ENCODE measurements at regions not wholly inside any gene's neighbourhood (a gene's known extent, or its start where the extent isn't known, plus 50 kb on each side); places are given as distances from the start of the nearest gene placed in this dataset.

DNA sequence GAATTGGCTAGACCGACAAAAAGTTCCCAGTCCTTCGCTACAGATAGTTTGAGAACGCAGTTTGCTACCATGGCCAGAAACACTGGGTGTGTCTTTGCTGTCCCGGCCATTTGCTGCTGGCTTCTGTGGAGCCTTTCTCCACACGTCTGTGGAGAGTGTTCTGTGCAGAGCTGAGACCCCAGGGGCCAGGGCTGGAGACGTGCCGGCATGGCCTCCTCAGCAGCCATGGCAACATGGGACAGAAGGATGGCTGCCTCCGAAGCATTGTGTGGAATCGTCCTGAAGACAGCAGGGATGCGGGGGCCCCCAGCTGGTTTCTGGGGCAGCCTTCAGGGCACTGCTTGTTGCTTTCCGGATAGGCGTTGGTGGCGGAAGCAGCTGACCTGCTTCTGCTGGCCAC, 142.8 kb downstream of the GADD45G start:
- DNase-seq = no peak
- Histone ChIP-seq H3K4me3 (ENCODE audit: insufficient read depth, low read depth, low read length) (no peak overlapping the region), H3K27me3 (ENCODE audit: control insufficient read depth, insufficient read depth, low read length) (no peaks in the 10 kb centered on the region), H3K36me3 (replicated peaks; ENCODE audit: control insufficient read depth, insufficient read depth, low read length) (no peaks in the 10 kb centered on the region)

DNA sequence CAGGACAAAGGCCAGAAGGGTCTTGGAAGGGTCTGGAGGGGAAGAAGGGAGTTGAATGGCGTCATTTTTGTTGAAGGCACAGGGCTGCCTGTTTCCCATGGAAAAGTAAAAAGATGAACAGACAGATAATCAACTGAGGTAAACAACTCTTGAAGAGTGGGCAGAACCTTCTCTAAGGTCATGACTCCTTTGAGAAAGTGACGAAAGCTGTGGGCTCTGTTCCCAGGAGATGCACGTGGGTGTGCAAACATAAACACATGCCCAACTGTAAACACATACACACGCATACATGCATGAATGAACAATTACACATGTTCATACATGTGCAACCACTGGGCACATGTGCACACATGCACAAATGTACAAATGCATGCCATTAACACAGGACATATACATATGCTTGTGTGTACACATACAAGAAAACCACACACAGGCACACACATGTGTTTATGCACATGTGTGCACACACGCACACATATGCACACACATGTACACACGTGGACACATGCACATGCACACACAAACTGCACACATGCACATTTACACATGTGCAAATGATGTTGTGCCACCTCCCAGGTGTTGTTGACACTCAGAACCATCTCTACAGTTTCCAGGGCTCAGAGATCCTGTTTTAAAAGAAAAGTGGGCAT, 143.3 kb downstream of the GADD45G start:
- Histone ChIP-seq H3K4me3 (ENCODE audit: insufficient read depth, low read depth, low read length) (no peak overlapping the region), H3K27me3 (ENCODE audit: control insufficient read depth, insufficient read depth, low read length) (no peaks in the 10 kb centered on the region), H3K36me3 (replicated peaks; ENCODE audit: control insufficient read depth, insufficient read depth, low read length) (no peaks in the 10 kb centered on the region)
- no peak for DNase-seq

DNA sequence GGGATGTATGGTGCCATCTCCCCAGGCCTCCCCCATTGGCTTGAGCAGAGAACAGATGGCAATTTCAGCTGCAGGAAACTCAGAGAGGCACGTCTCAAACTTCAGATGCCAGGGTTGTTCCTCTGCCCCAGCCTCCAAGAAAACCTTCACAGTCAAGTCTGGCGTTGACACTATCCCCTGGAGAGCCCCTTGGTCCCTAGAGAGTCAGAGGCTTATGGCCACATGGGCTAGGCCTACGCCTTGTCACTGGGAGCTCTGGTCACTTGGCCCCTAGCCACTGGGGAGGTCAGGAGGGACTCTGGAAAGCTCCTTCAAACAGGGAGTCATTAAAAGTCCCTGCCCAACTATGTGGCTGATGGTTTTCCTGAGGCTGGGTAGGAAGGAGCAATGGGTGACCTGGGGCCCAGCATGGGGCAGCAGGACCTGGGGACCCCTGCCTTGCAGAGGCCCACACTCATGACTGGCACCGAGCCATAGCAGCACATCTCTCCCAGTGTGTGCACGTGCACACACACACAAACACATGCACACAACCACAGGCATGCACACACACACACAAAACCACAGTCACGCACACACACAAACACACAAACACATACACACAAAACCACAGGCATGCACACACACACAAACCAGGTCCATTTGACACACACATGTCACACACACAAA, 144.2 kb downstream of the GADD45G start:
- H3K27me3 ChIP-seq (ENCODE audit: control insufficient read depth, insufficient read depth, low read length) = no peaks in the 10 kb centered on the region
- no peak for DNase-seq
- no peak overlapping the region for H3K4me3 ChIP-seq (ENCODE audit: insufficient read depth, low read depth, low read length)
- H3K36me3 ChIP-seq (replicated peaks; ENCODE audit: control insufficient read depth, insufficient read depth, low read length) = no peaks in the 10 kb centered on the region

DNA sequence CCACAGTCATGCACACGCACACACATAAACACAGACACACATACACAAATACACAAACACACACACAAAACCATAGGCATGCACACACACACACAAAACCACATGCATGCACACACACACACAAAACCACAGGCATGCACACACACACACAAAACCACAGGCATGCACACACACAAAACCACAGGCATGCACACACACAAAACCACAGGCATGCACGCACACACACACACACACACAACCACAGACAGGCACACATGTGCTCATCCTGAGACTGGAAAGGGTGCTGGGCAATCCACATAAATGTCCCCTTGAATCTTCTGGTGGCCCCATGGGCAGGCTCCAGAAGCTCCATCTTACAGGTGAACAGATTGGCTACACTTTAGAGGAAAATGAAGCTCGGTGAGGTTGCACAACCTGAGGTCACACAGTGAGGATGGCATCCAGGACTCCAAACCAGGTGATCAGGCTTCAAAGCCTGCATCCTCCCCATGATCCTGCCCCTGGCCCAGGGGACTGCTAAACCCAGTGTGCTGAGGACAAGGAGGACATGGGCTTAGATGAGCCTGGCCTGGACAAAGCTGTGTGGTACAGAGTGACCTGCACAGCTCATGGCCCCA, 144.8 kb downstream of the GADD45G start:
- Histone ChIP-seq H3K27me3 (ENCODE audit: control insufficient read depth, insufficient read depth, low read length) (no peaks in the 10 kb centered on the region), H3K36me3 (replicated peaks; ENCODE audit: control insufficient read depth, insufficient read depth, low read length) (no peaks in the 10 kb centered on the region), H3K4me3 (ENCODE audit: insufficient read depth, low read depth, low read length) (no peak overlapping the region)
- no peak for DNase-seq

DNA sequence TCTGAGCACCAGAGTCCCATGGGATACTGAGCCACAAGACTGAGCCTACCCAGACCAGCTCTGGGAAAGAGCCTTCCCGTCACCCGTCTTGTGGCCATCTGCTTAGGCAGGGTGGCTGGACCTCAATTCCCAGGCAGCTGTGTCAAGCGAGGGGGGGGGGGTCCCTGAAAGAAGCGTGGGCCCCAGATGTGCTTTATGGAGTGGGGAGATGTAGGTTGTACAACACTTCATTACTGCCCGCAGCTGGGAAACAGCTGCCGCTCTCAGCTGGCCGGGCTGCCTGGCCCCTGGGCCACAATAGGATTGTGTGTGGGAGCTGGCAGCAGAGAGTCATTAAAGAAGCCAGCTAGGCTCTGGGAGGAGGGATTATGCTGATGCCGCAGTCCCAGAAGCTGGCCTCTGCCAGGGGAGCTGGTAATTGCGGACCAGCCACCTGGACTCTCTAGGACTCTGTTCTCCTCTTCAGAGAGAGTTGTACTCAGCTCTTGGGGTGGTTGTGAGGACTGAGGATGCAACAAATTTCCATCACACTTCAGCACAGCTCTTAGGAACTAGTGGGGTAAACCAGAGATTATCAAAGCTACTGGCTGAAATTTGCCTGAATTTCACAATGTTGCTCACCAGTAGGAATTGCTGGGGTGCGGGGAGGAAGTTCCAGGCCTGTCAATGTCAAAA, 145.4 kb downstream of the GADD45G start:
- H3K4me3 ChIP-seq (ENCODE audit: insufficient read depth, low read depth, low read length) = no peak overlapping the region
- H3K27me3 ChIP-seq (ENCODE audit: control insufficient read depth, insufficient read depth, low read length) = no peaks in the 10 kb centered on the region
- no peaks in the 10 kb centered on the region for H3K36me3 ChIP-seq (replicated peaks; ENCODE audit: control insufficient read depth, insufficient read depth, low read length)
- peak; percentile 76 for DNase-seq

DNA sequence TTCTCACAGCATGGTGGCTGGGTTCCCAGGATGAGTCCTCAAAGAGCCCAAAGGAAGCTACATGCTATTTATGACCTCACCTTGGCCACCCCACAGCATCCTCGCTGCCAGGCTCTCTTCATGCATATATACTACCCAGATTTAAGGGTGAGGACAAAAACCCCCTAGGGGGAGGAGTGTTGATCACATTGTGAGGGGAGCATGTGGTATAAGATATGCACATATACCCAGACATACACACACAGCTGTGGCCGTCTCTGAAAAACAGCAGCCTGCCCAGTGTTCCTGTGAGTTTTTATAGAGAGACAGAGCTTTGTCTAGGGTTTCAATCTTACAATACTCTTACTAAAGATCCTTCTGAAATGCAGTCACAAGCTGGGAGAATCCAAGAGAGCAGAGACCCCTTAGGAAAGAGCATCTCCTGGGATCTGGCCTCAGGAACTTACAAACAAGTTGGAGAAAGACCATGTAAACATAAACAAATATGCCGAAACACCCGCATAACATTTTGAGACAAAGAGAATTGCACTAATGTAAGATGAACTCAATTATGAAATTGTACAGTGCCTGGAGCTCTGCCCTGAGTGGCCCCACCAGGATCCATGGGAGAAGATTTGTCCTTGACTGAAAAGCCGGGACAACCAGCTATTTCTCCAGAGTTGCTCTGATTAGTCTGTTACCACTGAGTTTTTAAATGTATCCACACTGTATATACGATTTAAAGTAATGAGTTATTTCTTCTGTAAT, 146.4 kb downstream of the GADD45G start:
- H3K27me3 ChIP-seq (ENCODE audit: control insufficient read depth, insufficient read depth, low read length) = no peaks in the 10 kb centered on the region
- no peaks in the 10 kb centered on the region for H3K36me3 ChIP-seq (replicated peaks; ENCODE audit: control insufficient read depth, insufficient read depth, low read length)
- no peak for DNase-seq
- no peak overlapping the region for H3K4me3 ChIP-seq (ENCODE audit: insufficient read depth, low read depth, low read length)

DNA sequence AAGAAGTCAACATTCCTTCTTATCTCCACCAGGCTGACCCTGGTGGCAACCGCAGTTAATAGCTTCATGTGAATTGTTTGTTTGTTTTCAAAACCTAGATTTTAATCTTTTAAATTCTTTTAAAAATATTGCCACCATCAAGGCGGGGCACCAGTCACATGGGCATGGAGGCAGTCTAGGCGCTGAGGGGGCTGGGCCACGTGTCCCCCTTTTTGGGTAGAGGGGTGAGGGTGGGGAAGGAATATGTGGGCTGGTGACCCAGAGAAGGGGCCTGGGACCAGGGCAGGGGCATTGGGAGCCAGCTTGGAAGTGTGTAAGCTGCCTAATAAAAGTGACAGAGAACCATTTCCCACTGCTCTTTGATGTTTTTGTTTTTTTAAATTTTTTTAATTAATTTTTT, 147.3 kb downstream of the GADD45G start:
- no peak for DNase-seq
- H3K4me3 ChIP-seq (ENCODE audit: insufficient read depth, low read depth, low read length) = no peak overlapping the region
- H3K36me3 ChIP-seq (replicated peaks; ENCODE audit: control insufficient read depth, insufficient read depth, low read length) = no peaks in the 10 kb centered on the region
- no peaks in the 10 kb centered on the region for H3K27me3 ChIP-seq (ENCODE audit: control insufficient read depth, insufficient read depth, low read length)

DNA sequence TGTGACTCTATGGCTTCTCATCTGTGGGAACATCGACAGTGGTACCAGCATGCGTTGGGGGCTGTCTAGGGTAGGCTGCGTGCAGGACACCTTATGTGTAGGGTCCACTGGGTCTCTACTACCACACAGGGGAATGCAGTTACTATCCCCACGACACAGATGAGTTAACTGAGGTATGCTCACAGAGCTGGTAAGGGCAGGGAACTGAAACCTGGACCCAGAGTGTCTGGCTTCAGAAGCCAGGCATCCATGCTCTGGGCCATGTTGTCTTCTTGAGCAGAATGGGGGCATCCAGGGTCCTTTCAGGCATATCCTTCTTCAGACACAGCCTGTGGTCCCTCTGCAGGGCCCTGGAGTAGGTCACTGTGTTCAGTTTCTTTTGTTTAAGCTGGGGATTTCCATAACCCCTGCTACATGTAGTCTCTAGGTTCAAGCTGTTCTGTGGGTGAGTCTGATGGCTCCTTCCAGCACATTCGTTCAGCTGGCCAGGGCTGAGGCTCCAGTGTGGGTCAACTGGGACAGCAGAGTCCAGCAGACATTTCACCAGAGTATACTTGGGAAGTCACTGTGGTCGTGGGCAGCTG, 148.8 kb downstream of the GADD45G start:
- no peak for DNase-seq
- Histone ChIP-seq H3K4me3 (ENCODE audit: insufficient read depth, low read depth, low read length) (no peak overlapping the region), H3K27me3 (ENCODE audit: control insufficient read depth, insufficient read depth, low read length) (no peaks in the 10 kb centered on the region), H3K36me3 (replicated peaks; ENCODE audit: control insufficient read depth, insufficient read depth, low read length) (no peaks in the 10 kb centered on the region)

DNA sequence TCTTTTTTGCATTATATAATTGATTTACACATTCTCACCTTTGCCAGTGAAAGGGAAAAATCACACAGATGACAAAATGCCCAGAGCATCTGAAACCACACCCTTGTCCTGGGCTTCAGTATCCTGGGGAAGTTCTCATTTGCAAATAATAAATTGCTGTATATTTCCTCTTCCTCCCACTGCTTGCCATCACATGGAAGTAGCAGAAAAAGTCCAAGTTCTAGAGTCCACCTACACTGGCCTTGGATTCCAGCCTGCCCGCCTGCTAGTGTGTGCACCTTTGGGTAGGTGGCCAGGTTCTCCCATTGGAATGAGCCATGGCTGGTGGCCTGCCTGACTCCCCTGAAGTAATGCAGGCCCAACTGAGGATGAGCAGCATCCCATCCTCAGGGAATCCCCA, 149.4 kb downstream of the GADD45G start:
- Histone ChIP-seq H3K27me3 (ENCODE audit: control insufficient read depth, insufficient read depth, low read length) (no peaks in the 10 kb centered on the region), H3K4me3 (ENCODE audit: insufficient read depth, low read depth, low read length) (no peak overlapping the region), H3K36me3 (replicated peaks; ENCODE audit: control insufficient read depth, insufficient read depth, low read length) (no peaks in the 10 kb centered on the region)
- DNase-seq = no peak

DNA sequence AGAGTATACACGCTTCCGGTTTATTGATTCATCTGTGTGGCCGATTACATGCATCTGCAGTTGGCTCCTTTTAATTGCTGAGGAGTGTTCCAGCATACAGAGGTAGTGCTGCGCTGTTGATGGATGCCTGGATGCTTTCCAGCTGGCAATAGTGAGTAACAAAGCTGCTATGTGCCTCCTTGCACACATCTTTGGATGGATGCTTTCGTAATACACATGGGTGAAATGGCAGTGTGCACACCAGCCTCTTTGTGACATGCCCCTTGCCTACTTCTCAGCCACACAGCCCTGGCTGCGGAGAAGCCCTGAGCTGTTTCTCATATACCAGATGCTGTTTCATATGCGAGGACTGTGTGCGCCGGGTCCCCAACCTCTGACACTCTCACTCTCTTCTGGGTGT, 151.0 kb downstream of the GADD45G start:
- Histone ChIP-seq H3K36me3 (replicated peaks; ENCODE audit: control insufficient read depth, insufficient read depth, low read length) (no peaks in the 10 kb centered on the region), H3K4me3 (ENCODE audit: insufficient read depth, low read depth, low read length) (no peak overlapping the region), H3K27me3 (ENCODE audit: control insufficient read depth, insufficient read depth, low read length) (no peaks in the 10 kb centered on the region)
- DNase-seq = no peak

DNA sequence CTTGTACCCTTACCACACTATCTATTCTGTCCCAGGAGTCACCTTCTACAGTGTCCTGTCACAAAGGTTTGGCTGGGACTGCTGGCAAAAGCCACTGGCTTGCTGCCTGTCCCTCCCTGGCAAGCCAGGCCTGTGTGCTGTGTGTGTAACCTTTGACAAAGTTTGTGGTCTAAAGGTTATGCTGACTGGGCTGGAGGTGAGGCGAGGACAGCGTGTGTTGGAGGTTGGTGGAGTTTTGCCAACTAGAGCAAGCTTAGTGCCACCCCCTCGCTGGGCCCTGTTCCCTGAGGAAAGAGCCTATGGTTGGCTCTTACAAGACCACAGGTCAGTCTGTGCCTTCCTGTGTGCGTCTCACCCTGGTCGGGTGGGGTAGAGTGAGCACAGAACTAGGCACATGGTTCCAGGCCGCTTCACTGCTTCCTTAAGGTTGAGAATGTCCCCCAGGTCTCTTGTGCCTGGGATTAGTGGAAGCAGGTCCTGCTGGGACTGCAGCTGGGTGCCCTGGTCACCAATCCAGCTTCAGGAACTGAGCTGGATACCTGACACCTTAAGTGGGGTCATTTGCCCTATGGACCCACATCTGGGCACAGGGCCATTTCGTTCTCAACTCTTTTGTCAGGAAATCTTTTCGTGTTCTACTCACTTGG, 152.2 kb downstream of the GADD45G start:
- DNase-seq = no peak
- no peak overlapping the region for H3K4me3 ChIP-seq (ENCODE audit: insufficient read depth, low read depth, low read length)
- H3K36me3 ChIP-seq (replicated peaks; ENCODE audit: control insufficient read depth, insufficient read depth, low read length) = no peaks in the 10 kb centered on the region
- H3K27me3 ChIP-seq (ENCODE audit: control insufficient read depth, insufficient read depth, low read length) = no peaks in the 10 kb centered on the region

DNA sequence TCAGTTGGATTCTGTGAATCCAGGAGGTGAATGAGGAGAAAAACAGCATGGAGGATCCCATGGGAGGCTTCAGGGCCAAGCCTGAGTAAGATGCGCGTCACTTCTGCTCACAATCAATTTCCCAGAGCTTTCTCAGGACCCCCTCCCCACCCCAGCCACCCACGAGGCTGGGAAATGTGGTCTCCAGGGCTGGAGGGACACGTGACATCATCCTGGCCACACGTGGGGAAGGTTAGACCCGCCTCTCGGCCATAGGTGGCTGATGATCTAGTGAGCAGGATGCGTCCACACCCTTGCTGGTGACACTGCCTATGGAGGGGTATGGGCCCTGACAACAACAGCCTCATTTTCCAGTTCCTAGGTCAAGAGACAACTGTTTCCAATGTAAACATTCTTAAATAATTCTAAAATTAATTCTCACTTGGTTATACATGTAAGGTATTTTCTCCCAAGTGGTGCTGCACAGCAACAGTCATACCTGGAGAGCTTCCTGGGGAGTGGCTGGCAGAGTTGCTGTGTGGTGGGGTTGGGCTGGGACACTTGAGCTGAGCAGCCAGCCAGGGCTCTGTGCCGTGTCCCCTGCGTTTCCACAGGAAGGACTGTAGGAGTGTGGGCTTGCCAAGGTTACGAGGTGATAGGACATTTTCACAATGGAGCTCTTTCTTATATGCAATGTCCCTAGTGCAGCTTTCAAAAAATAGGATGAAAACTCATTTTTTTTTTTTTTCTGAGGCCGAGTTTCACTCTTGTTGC, 153.1 kb downstream of the GADD45G start:
- Histone ChIP-seq H3K4me3 (ENCODE audit: insufficient read depth, low read depth, low read length) (no peak overlapping the region), H3K27me3 (ENCODE audit: control insufficient read depth, insufficient read depth, low read length) (no peaks in the 10 kb centered on the region), H3K36me3 (replicated peaks; ENCODE audit: control insufficient read depth, insufficient read depth, low read length) (no peaks in the 10 kb centered on the region)
- DNase-seq = no peak

DNA sequence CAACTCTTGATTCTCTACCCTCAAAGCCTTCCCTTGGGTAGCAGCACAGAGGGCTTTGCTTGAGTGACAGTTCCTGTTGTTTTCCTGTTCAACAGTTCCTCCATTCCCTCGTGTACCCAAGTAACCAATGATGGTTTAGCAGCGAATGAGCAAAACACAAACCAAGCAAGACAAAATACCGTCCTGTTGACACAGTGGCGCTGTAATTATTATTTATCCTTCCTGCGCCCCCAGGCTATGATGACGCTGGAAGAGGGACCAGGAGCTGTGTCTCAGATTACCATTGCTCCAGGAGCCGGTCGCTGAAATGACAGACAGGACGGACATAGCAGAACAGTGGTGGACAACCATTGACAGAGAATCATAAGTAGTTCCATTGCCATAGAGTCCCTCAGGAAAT, 154.8 kb downstream of the GADD45G start:
- no peak for DNase-seq
- H3K4me3 ChIP-seq (ENCODE audit: insufficient read depth, low read depth, low read length) = no peak overlapping the region
- H3K27me3 ChIP-seq (ENCODE audit: control insufficient read depth, insufficient read depth, low read length) = no peaks in the 10 kb centered on the region
- no peaks in the 10 kb centered on the region for H3K36me3 ChIP-seq (replicated peaks; ENCODE audit: control insufficient read depth, insufficient read depth, low read length)
